ENCODE measurements at regions not wholly inside any gene's neighbourhood (a gene's known extent, or its start where the extent isn't known, plus 50 kb on each side); places are given as distances from the start of the nearest gene placed in this dataset.
A peak's percentile ranks its signal among the peaks of the same experiment; 100 is the strongest.

DNA sequence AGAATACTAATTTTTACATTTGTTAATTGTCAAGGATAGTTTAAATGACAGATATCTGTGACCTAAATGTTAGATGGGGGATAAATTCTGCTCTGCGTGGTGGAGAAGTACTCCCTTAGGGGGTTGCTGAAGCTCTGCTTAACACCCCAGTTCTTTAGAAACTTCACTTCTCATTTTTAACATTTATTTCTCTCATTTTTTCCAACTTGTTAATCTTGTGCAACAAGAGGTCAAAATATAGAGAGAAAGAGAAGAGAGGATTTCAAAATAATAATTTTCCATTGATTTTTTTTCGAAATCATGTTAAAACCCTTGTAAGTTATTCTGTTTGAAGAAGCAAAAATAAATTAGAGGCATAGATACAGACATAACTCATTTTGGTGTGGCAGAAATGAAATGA lies 61.3 kb upstream of the SLC8A1 start:
- no peak for TF ChIP-seq EP300 (IDR thresholded peaks at IDR 0.05)
- TF ChIP-seq, protein P1, sequence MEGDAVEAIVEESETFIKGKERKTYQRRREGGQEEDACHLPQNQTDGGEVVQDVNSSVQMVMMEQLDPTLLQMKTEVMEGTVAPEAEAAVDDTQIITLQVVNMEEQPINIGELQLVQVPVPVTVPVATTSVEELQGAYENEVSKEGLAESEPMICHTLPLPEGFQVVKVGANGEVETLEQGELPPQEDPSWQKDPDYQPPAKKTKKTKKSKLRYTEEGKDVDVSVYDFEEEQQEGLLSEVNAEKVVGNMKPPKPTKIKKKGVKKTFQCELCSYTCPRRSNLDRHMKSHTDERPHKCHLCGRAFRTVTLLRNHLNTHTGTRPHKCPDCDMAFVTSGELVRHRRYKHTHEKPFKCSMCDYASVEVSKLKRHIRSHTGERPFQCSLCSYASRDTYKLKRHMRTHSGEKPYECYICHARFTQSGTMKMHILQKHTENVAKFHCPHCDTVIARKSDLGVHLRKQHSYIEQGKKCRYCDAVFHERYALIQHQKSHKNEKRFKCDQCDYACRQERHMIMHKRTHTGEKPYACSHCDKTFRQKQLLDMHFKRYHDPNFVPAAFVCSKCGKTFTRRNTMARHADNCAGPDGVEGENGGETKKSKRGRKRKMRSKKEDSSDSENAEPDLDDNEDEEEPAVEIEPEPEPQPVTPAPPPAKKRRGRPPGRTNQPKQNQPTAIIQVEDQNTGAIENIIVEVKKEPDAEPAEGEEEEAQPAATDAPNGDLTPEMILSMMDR (IDR thresholded peaks at IDR 0.05) = no peak
- no peak for TF ChIP-seq POLR2AphosphoS5 (IDR thresholded peaks at IDR 0.05)
- no peak for TF ChIP-seq POLR2A (IDR thresholded peaks at IDR 0.05)
- Histone ChIP-seq H3K27ac (peak overlapping the region; percentile 75 to 87 (median 80)), H3K4me1 (peaks cover 0 to 50% (median 12%) of the 10 kb centered on the region in 4 donors), H3K27me3 (no peaks in the 10 kb centered on the region), H3K36me3 (no peaks in the 10 kb centered on the region), H3K4me3 (peak overlapping the region in 3 of 4 donors; percentile 41 to 54 (median 53)), H3K9me3 (no peaks in the 10 kb centered on the region)
- DNase-seq = no peak
- intact Hi-C loops (cut with DNase I) = loop anchor here (5.0 to 10.0 kb wide), 2 partner anchors 61 to 152 kb away; partner anchors contain the start of gene SLC8A1
- 69 to 85% methylated on average over 2 of the region's 2 CpGs for WGBS, 2 donors

DNA sequence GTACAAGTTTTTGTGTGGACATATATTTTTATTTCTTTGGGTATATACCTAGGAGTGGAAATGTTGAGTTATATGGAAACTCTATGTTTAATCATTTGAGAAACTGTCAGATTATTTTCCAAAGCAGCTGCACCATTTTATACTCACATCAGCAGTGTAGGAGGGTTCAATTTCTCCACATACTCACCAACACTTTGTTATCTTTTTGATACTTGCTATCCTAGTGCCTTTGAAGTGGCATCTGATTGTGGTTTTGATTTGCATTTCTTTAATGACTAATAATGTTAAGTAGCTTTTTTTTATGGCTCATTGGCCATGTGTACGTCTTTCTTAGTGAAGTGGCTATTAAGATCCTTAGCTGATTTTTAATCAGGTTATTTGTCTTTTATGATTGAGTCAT lies 64.7 kb upstream of the SLC8A1 start:
- Histone ChIP-seq H3K4me3 (no peak overlapping the region), H3K4me1 (peaks cover 0 to 34% (median 10%) of the 10 kb centered on the region in 4 donors), H3K27ac (no peak overlapping the region), H3K36me3 (no peaks in the 10 kb centered on the region), H3K9me3 (no peaks in the 10 kb centered on the region), H3K27me3 (no peaks in the 10 kb centered on the region)
- DNase-seq = no peak
- 42 to 61% methylated on average over 1 of the region's 1 CpG for WGBS, 2 donors
- intact Hi-C loops (cut with DNase I) = loop anchor here (10.0 kb wide), 1 partner anchor 148 kb away; no protein-coding TSS in a partner anchor
- TF ChIP-seq, protein P1 (IDR thresholded peaks at IDR 0.05) = no peak
- TF ChIP-seq POLR2AphosphoS5 (IDR thresholded peaks at IDR 0.05) (no peak), EP300 (IDR thresholded peaks at IDR 0.05) (no peak), POLR2A (IDR thresholded peaks at IDR 0.05) (no peak)

DNA sequence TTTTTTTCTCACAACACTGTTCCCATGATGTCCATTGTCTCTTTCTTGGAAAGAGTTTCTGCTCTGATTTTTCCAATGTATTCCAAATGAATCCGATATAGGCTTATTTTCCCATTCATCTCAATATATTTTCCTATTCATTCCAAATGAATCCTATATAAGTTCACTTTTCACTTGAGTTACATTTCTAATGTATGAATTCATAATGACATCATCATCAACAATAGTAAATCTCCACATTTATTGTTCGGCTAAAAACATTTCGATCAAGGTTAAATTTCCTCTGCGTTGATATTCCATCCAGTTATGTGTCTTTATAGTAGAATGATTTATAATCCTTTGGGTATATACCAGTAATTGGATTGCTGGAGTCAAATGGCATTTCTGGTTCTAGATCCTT lies 76.7 kb upstream of the SLC8A1 start:
- H3K4me1 ChIP-seq = no peaks in the 10 kb centered on the region
- no peak overlapping the region for H3K4me3 ChIP-seq
- no peak for TF ChIP-seq POLR2AphosphoS5 (IDR thresholded peaks at IDR 0.05)
- TF ChIP-seq, protein P1 (IDR thresholded peaks at IDR 0.05) = no peak
- TF ChIP-seq POLR2A (IDR thresholded peaks at IDR 0.05) = no peak
- TF ChIP-seq EP300 (IDR thresholded peaks at IDR 0.05) = no peak
- no peaks in the 10 kb centered on the region for H3K36me3 ChIP-seq
- DNase-seq = no peak
- intact Hi-C loops (cut with DNase I) = no loop called here
- no peaks in the 10 kb centered on the region for H3K27me3 ChIP-seq
- H3K9me3 ChIP-seq = no peaks in the 10 kb centered on the region
- 93 to 96% methylated on average over 4 of the region's 4 CpGs for WGBS, 2 donors
- no peak overlapping the region for H3K27ac ChIP-seq

DNA sequence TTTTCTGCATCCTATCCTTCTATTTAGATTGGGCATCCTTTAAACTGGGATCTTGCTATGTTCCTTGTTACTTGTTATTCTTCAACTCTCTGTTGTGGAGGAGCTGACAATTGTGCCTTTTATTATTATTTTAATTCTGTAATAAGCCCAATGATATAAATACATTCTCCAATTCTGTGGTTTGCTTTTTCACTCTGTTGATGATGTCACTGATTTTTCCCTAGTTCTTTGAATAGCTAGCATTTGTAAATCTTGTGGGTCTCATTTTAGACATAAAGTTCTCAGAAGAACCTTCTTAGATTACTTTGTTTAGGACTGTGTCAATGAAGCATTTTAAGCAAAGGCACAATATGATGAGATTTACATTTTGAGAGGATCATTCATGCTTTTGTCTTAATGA lies 79.5 kb upstream of the SLC8A1 start:
- Histone ChIP-seq H3K4me3 (no peak overlapping the region), H3K27ac (no peak overlapping the region), H3K27me3 (no peaks in the 10 kb centered on the region), H3K4me1 (no peaks in the 10 kb centered on the region), H3K9me3 (no peaks in the 10 kb centered on the region), H3K36me3 (no peaks in the 10 kb centered on the region)
- intact Hi-C loops (cut with DNase I) = no loop called here
- TF ChIP-seq, protein P1 (IDR thresholded peaks at IDR 0.05) = no peak
- TF ChIP-seq POLR2AphosphoS5 (IDR thresholded peaks at IDR 0.05) (no peak), EP300 (IDR thresholded peaks at IDR 0.05) (no peak), POLR2A (IDR thresholded peaks at IDR 0.05) (no peak)
- no peak for DNase-seq

DNA sequence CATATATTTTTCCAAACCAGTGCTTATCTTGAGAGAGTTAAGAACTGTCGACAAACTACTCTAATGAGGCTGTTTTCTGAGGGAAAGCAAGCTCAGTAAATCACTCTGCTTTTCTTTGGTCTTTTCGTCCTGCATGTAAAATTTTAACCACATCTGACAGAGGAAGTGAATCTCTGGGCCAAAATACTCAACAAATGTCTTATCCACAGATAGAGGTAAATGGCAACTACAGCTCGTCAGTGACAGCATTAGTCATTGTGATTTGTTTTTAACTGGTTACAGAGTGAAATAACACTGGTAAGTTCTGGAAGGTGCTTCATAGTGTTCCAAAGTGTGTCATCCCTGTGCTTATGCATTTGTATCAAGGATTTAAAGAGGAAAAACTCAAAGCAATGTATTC lies 82.6 kb upstream of the SLC8A1 start:
- Histone ChIP-seq H3K27me3 (no peaks in the 10 kb centered on the region), H3K27ac (no peak overlapping the region), H3K4me3 (no peak overlapping the region), H3K36me3 (no peaks in the 10 kb centered on the region), H3K4me1 (no peaks in the 10 kb centered on the region), H3K9me3 (no peaks in the 10 kb centered on the region)
- intact Hi-C loops (cut with DNase I) = no loop called here
- 34 to 41% methylated on average over 3 of the region's 3 CpGs for WGBS, 2 donors
- no peak for DNase-seq
- TF ChIP-seq, protein P1 (IDR thresholded peaks at IDR 0.05) = no peak

All from sigmoid colon (tissue), 6 donors.